GM12878 (cell line): ENCODE measurements at regions not wholly inside any gene's neighbourhood (a gene's known extent, or its start where the extent isn't known, plus 50 kb on each side); places are given as distances from the start of the nearest gene placed in this dataset.

Experiments
- ATAC-seq: fragments of 200-7000 bp; cut with Tn5 transposase; 3 replicates; pipeline ENCODE4 v1.9.1; 2020; ENCODE audit warnings: mild to moderate bottlenecking, moderate library complexity
- BruUV-seq: library from RNA; stranded (reverse); fragments of 400-500 nt; replicated peaks from 2 replicates; lab custom pipeline; 2021; lab: Mats Ljungman, UMichigan
- CTCF ChIA-PET: fragments of 300-600 bp; sonication (Branson Sonifier 250); formaldehyde crosslinking; extraction: SDS; loops from one replicate; lab custom pipeline; 2021; ENCODE audit warnings: inconsistent platforms; lab: Yijun Ruan, JAX
- POLR2A ChIA-PET: fragments of 350-600 bp; formaldehyde crosslinking; extraction: SDS; loops from one replicate; lab custom pipeline; 2021; ENCODE audit warnings: inconsistent platforms; lab: Charles Lee
- RAD21 ChIA-PET: fragments of 300-600 bp; sonication (Branson Sonifier 250); formaldehyde crosslinking; loops from one replicate; lab custom pipeline; 2023; ENCODE audit warnings: antibody characterized with exemption; ENCODE audit not compliant: unreplicated experiment; lab: Charles Lee
- SMC1A ChIA-PET: fragments of 300-600 bp; sonication (Branson Sonifier 250); formaldehyde crosslinking; loops from one replicate; lab custom pipeline; 2023; ENCODE audit not compliant: unreplicated experiment, uncharacterized antibody; lab: Charles Lee
- DNase-seq: peaks from one replicate; pipeline ENCODE4 v3.0.0-alpha.2; 2011; ENCODE audit warnings: low read depth, low spot score
- FAIRE-seq: peaks from 3 replicates; lab custom pipeline; 2011; peaks lifted over from hg19 to GRCh38; lab: Jason Lieb, UNC
- H2AFZ ChIP-seq: 2 replicates; pipeline ENCODE4 v1.6.0; 2011; ENCODE audit warnings: low read depth, low read length, control low read depth; ENCODE audit not compliant: control insufficient read depth
- H3K27ac ChIP-seq: 2 replicates; pipeline ENCODE4 v1.5.1; 2011; ENCODE audit warnings: control low read depth; ENCODE audit not compliant: control insufficient read depth, insufficient read depth
- H3K27me3 ChIP-seq, 2 experiments: replicated peaks in 1 of 2; 2 replicates each; pipeline versions ENCODE4 v1.6.0 to v1.6.1; 2011; ENCODE audit warnings: low read length in 1 of 2; ENCODE audit not compliant: control insufficient read depth in 2 of 2, insufficient read depth in 2 of 2
- H3K36me3 ChIP-seq, 2 experiments: 2 replicates each; pipeline ENCODE4 v1.5.1; 2011; ENCODE audit warnings: low read length in 1 of 2; ENCODE audit not compliant: control insufficient read depth in 2 of 2, insufficient read depth in 2 of 2
- H3K4me1 ChIP-seq: 2 replicates; pipeline ENCODE4 v1.6.1; 2011; ENCODE audit warnings: mild to moderate bottlenecking, low read length, moderate library complexity, mixed read lengths; ENCODE audit not compliant: control insufficient read depth, insufficient read depth
- H3K4me2 ChIP-seq: 2 replicates; pipeline ENCODE4 v1.6.0; 2011; ENCODE audit warnings: control low read depth; ENCODE audit not compliant: control insufficient read depth, insufficient read depth
- H3K4me3 ChIP-seq: fragments of 200-600 bp; sonication (generic); 2 replicates; pipeline ENCODE4 v1.5.1; 2016
- H3K79me2 ChIP-seq: 2 replicates; pipeline ENCODE4 v1.6.0; 2011; ENCODE audit warnings: low read length; ENCODE audit not compliant: control insufficient read depth, insufficient read depth
- H3K9ac ChIP-seq: 2 replicates; pipeline ENCODE4 v1.8.0; 2011; ENCODE audit warnings: low read length, control low read depth, mixed read lengths; ENCODE audit not compliant: control insufficient read depth, insufficient read depth
- H3K9me3 ChIP-seq: replicated peaks from 3 replicates; pipeline ENCODE4 v1.5.1; 2011; ENCODE audit warnings: mild to moderate bottlenecking, low read length; ENCODE audit not compliant: control insufficient read depth, insufficient read depth
- H4K20me1 ChIP-seq: 2 replicates; pipeline ENCODE4 v1.6.0; 2011; ENCODE audit not compliant: control insufficient read depth, insufficient read depth
- ATF7 ChIP-seq: fragments of 450-650 bp; IDR thresholded peaks from 2 replicates; pipeline ENCODE4 v1.6.1; 2016; ENCODE audit warnings: low read depth, mild to moderate bottlenecking
- BHLHE40 ChIP-seq, 2 experiments: fragments of 450-650 bp in 1 of 2; IDR thresholded peaks; 2 replicates each; pipeline ENCODE4 v1.6.1; 2011 to 2017; ENCODE audit warnings: low read depth in 2 of 2, borderline replicate concordance in 1 of 2, improper control_type of control experiment in 1 of 2, low read length in 1 of 2, mild to moderate bottlenecking in 1 of 2
- CEBPZ ChIP-seq: fragments of 150-350 bp; IDR thresholded peaks from 2 replicates; pipeline ENCODE4 v1.6.1; 2016; ENCODE audit warnings: low read depth, low read length
- CHD1 ChIP-seq: IDR thresholded peaks from 2 replicates; pipeline ENCODE4 v1.6.1; 2012; ENCODE audit warnings: low read depth, low read length, improper control_type of control experiment
- CREB1 ChIP-seq: IDR thresholded peaks from 2 replicates; pipeline ENCODE4 v1.6.1; 2012; ENCODE audit warnings: low read depth, mild to moderate bottlenecking, inconsistent platforms
- KAT2A ChIP-seq: conservative IDR thresholded peaks from 2 replicates; pipeline ENCODE4 v1.6.1; 2011; ENCODE audit warnings: low read depth, low read length; ENCODE audit not compliant: control insufficient read depth
- NBN ChIP-seq: fragments of 450-650 bp; IDR thresholded peaks from 2 replicates; pipeline ENCODE4 v1.6.1; 2016
- NR2C2 ChIP-seq: IDR thresholded peaks from 2 replicates; pipeline ENCODE4 v1.6.1; 2011; ENCODE audit warnings: borderline replicate concordance, low read depth; ENCODE audit not compliant: control insufficient read depth, insufficient read length
- PKNOX1 ChIP-seq: fragments of 450-650 bp; IDR thresholded peaks from 2 replicates; pipeline ENCODE4 v1.6.1; 2016; ENCODE audit warnings: mild to moderate bottlenecking
- POLR2AphosphoS2 ChIP-seq: IDR thresholded peaks from 2 replicates; pipeline ENCODE4 v1.6.1; 2011; ENCODE audit warnings: low read depth, mild to moderate bottlenecking, low read length, improper control_type of control experiment, moderate library complexity
- WRNIP1 ChIP-seq: IDR thresholded peaks from 2 replicates; pipeline ENCODE4 v1.6.1; 2011; ENCODE audit warnings: low read depth, low read length, improper control_type of control experiment, borderline replicate concordance
- ZBTB4 ChIP-seq: fragments of 450-650 bp; formaldehyde crosslinking; IDR thresholded peaks from 2 replicates; pipeline ENCODE4 v1.4.0; 2022; ENCODE audit warnings: mild to moderate bottlenecking, moderate library complexity
- ZZZ3 ChIP-seq: IDR thresholded peaks from 2 replicates; pipeline ENCODE4 v1.6.1; 2011; ENCODE audit warnings: low read depth; ENCODE audit not compliant: control insufficient read depth, insufficient read length
- WGBS: methylation state at CpG from one replicate; pipeline ENCODE4 v1.1.6; 2016; ENCODE audit warnings: low lambda C conversion rate; ENCODE audit not compliant: insufficient replicate concordance, insufficient coverage; ENCODE audit errors: missing lambda C conversion rate; 5-methylcytosine and 5-hydroxymethylcytosine counted together
- in situ Hi-C: fragments of 300-500 bp; cut with MboI; formaldehyde crosslinking; loops from 9 replicates; pipeline ENCODE4 v1.14.3; 2018; ENCODE audit warnings: mixed read lengths
- intact Hi-C: fragments of 100-400 bp; cut with micrococcal nuclease; formaldehyde crosslinking; loops from one replicate; pipeline ENCODE4 v1.14.2; 2022; ENCODE audit not compliant: unreplicated experiment
- TF ChIP-seq, protein P1 (sequence below): fragments of 450-650 bp; formaldehyde crosslinking; IDR thresholded peaks from 2 replicates; pipeline ENCODE4 v1.5.0; 2022; ENCODE audit warnings: mild to moderate bottlenecking, missing genetic modification characterization

- no peak overlapping the region for H3K27ac ChIP-seq
- intact Hi-C loops (no loop called here), in situ Hi-C loops (no loop called here)
- CTCF ChIA-PET, result no interaction called here
- H3K79me2 ChIP-seq, result no peaks in the 10 kb centered on the region
- no peak overlapping the region for H3K9ac ChIP-seq
- ATAC-seq, result no peak
- no peaks in the 10 kb centered on the region for H3K9me3 ChIP-seq
- no peak overlapping the region for H3K4me2 ChIP-seq
- RAD21 ChIA-PET, result no interaction called here
- no peak overlapping the region for H2AFZ ChIP-seq
- no peak for DNase-seq
- POLR2A ChIA-PET, result no interaction called here
- WGBS, result 38% methylated on average over 4 of the region's 4 CpGs
- BruUV-seq, result no TSS peak
- H4K20me1 ChIP-seq, result no peaks in the 10 kb centered on the region
- H3K4me3 ChIP-seq, result no peak overlapping the region
- H3K36me3 ChIP-seq, result no peaks in the 10 kb centered on the region
- no peak for FAIRE-seq
- SMC1A ChIA-PET, result interaction anchor here (0.6 to 3.9 kb wide), 3 partner anchors 12 to 1699 kb away, joined by 3 to 13 read pairs (median 4); no protein-coding TSS in a partner anchor
- H3K27me3 ChIP-seq, result no peaks in the 10 kb centered on the region
- H3K4me1 ChIP-seq, result no peaks in the 10 kb centered on the region
- TF ChIP-seq WRNIP1 (no peak), BHLHE40 (IDR thresholded peaks at IDR 0.05; ENCODE audit: borderline replicate concordance in 1 of 2, low read depth in 2 of 2, low read length in 1 of 2) (no peak), ZZZ3 (no peak), ATF7 (no peak), CHD1 (no peak), PKNOX1 (no peak), ZBTB4 (no peak), NBN (no peak), CREB1 (no peak), POLR2AphosphoS2 (no peak), KAT2A (no peak), NR2C2 (no peak), CEBPZ (no peak)
- TF ChIP-seq, protein P1, sequence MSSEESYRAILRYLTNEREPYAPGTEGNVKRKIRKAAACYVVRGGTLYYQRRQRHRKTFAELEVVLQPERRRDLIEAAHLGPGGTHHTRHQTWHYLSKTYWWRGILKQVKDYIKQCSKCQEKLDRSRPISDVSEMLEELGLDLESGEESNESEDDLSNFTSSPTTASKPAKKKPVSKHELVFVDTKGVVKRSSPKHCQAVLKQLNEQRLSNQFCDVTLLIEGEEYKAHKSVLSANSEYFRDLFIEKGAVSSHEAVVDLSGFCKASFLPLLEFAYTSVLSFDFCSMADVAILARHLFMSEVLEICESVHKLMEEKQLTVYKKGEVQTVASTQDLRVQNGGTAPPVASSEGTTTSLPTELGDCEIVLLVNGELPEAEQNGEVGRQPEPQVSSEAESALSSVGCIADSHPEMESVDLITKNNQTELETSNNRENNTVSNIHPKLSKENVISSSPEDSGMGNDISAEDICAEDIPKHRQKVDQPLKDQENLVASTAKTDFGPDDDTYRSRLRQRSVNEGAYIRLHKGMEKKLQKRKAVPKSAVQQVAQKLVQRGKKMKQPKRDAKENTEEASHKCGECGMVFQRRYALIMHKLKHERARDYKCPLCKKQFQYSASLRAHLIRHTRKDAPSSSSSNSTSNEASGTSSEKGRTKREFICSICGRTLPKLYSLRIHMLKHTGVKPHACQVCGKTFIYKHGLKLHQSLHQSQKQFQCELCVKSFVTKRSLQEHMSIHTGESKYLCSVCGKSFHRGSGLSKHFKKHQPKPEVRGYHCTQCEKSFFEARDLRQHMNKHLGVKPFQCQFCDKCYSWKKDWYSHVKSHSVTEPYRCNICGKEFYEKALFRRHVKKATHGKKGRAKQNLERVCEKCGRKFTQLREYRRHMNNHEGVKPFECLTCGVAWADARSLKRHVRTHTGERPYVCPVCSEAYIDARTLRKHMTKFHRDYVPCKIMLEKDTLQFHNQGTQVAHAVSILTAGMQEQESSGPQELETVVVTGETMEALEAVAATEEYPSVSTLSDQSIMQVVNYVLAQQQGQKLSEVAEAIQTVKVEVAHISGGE, result no peak
These were observed 65.7 kb upstream of the NOCT start for GRCh38 chr4:138949866-138950265.
